ENCODE measurements at regions not wholly inside any gene's neighbourhood (a gene's known extent, or its start where the extent isn't known, plus 50 kb on each side); places are given as distances from the start of the nearest gene placed in this dataset.
"Not testable (repeated sequence)": the region's sequence is repeated elsewhere in the genome, so short reads cannot be mapped to it uniquely, and the experiment has no call there.

GRCh38 chr20:48403167-48403761, 424.5 kb downstream of the PREX1 start:
- no peak overlapping the region for H3K4me3 ChIP-seq (ENCODE audit: low read depth, low read length)
- TF ChIP-seq, protein P1, sequence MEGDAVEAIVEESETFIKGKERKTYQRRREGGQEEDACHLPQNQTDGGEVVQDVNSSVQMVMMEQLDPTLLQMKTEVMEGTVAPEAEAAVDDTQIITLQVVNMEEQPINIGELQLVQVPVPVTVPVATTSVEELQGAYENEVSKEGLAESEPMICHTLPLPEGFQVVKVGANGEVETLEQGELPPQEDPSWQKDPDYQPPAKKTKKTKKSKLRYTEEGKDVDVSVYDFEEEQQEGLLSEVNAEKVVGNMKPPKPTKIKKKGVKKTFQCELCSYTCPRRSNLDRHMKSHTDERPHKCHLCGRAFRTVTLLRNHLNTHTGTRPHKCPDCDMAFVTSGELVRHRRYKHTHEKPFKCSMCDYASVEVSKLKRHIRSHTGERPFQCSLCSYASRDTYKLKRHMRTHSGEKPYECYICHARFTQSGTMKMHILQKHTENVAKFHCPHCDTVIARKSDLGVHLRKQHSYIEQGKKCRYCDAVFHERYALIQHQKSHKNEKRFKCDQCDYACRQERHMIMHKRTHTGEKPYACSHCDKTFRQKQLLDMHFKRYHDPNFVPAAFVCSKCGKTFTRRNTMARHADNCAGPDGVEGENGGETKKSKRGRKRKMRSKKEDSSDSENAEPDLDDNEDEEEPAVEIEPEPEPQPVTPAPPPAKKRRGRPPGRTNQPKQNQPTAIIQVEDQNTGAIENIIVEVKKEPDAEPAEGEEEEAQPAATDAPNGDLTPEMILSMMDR (IDR thresholded peaks at IDR 0.05; ENCODE audit: low read depth, low read length), result no peak
- in situ Hi-C loops (cut with HindIII; ENCODE audit: low sequenced_read_pairs), result no loop called here
- DNase-seq (ENCODE audit: low read depth, low spot score), result no peak

DNA sequence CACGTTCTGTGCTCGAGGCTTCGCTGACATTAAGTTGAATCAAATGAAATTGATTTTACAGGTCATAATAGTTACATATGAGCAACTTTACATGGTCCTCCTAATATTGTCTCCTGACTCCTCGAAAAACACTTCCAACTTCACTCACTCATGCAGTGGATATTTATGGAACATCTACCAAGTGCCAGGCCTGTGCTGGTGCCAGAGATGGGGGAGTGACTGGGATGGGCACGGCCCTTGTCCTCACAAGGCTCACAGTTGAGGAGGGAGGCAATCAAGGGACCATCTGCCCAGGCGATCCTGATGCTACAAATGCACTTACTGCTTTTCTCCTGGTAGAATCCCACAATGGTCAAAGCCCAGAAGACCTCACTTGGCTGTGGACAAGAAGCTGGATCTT, 426.4 kb downstream of the PREX1 start:
- in situ Hi-C loops (cut with HindIII; ENCODE audit: low sequenced_read_pairs), result no loop called here
- DNase-seq (ENCODE audit: low read depth, low spot score), result no peak
- H3K4me3 ChIP-seq (ENCODE audit: low read depth, low read length), result no peak overlapping the region
- TF ChIP-seq, protein P1 (IDR thresholded peaks at IDR 0.05; ENCODE audit: low read depth, low read length), result no peak

- in situ Hi-C loops (cut with HindIII; ENCODE audit: low sequenced_read_pairs), result no loop called here
- TF ChIP-seq, protein P1 (IDR thresholded peaks at IDR 0.05; ENCODE audit: low read depth, low read length), result no peak
- no peak for DNase-seq (ENCODE audit: low read depth, low spot score)
- H3K4me3 ChIP-seq (ENCODE audit: low read depth, low read length), result no peak overlapping the region
Measured at GRCh38 chr20:48400009-48400408, 427.8 kb downstream of the PREX1 start.

GRCh38 chr20:48398506-48399449, 429.0 kb downstream of the PREX1 start:
- H3K4me3 ChIP-seq (ENCODE audit: low read depth, low read length), result no peak overlapping the region
- TF ChIP-seq, protein P1 (IDR thresholded peaks at IDR 0.05; ENCODE audit: low read depth, low read length), result no peak
- DNase-seq (ENCODE audit: low read depth, low spot score), result peak; percentile 12
- in situ Hi-C loops (cut with HindIII; ENCODE audit: low sequenced_read_pairs), result no loop called here

DNA sequence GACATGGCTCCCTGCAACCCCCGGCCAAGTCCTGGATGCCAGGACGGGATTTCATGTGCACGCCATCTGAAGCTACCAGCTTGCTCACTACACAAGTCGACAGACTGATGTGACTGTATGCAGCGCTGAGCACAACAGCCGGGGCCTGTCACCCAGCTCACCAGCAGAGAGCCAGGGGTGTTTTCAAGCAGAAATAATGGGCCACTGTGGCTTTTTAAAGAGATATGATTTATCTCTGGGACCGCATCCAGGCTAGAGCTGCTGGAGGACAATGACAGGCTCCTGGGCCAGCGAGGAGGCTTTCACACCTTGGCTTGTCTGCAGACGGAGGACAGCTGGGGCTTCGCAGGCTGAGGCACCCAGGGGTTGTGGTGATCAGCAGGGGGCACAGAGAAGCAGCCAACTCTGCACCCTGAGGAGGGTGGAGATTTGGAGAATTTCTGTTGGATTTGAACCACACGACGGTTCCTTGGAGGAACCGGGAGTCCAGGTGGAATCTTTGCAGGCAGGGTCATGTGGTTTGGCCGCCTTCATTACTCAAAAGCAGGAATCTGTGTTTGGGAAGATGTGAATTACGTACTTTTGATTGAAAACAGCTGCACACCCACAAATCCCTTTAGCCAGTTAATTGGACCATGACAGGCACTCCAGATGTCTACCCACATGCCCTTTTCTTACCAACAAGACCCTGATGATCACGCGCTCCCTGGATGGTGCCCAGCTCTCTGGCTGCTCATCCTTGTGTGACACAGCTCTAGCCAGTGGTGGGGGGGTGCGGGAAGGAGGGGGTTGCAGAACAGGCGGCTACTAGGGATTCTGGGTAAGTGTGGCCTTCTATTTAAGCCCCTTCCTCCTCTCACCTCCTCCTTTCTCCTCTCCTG, 430.6 kb downstream of the PREX1 start:
- DNase-seq (ENCODE audit: low read depth, low spot score); H3K4me3 ChIP-seq (ENCODE audit: low read depth, low read length); in situ Hi-C loops (cut with HindIII; ENCODE audit: low sequenced_read_pairs): not testable (repeated sequence)

- in situ Hi-C loops (cut with HindIII; ENCODE audit: low sequenced_read_pairs), result no loop called here
- no peak overlapping the region for H3K4me3 ChIP-seq (ENCODE audit: low read depth, low read length)
- no peak for DNase-seq (ENCODE audit: low read depth, low spot score)
- TF ChIP-seq, protein P1 (IDR thresholded peaks at IDR 0.05; ENCODE audit: low read depth, low read length), result no peak
Measured at GRCh38 chr20:48395816-48396546, 431.8 kb downstream of the PREX1 start.
